H9 (cell line): ENCODE measurements at regions not wholly inside any gene's neighbourhood (a gene's known extent, or its start where the extent isn't known, plus 50 kb on each side); places are given as distances from the start of the nearest gene placed in this dataset.

Source experiments
- DNase-seq: peaks from one replicate; pipeline ENCODE4 v3.0.0-alpha.2; 2017
- H2AFZ ChIP-seq: one replicate; pipeline ENCODE4 v1.6.1; 2013; ENCODE audit warnings: mild to moderate bottlenecking, low read length, control low read depth, moderate library complexity
- H2AK5ac ChIP-seq: 2 replicates; pipeline ENCODE4 v1.6.1; 2013; ENCODE audit warnings: low read length, control low read depth, mixed read lengths; ENCODE audit not compliant: insufficient read length
- H2BK120ac ChIP-seq: one replicate; pipeline ENCODE4 v1.6.1; 2013; ENCODE audit warnings: low read depth, mild to moderate bottlenecking, low read length, control low read depth, inconsistent platforms; ENCODE audit not compliant: poor library complexity, severe bottlenecking
- H2BK12ac ChIP-seq: 2 replicates; pipeline ENCODE4 v1.6.1; 2013; ENCODE audit warnings: low read length, control low read depth, mixed read lengths, low read depth; ENCODE audit not compliant: insufficient read length
- H2BK15ac ChIP-seq: 2 replicates; pipeline ENCODE4 v1.6.1; 2013; ENCODE audit warnings: low read depth, low read length, control low read depth
- H2BK20ac ChIP-seq: one replicate; pipeline ENCODE4 v1.6.1; 2013; ENCODE audit warnings: low read depth, mild to moderate bottlenecking, low read length, control low read depth, inconsistent platforms; ENCODE audit not compliant: poor library complexity, severe bottlenecking
- H2BK5ac ChIP-seq: 2 replicates; pipeline ENCODE4 v1.6.1; 2013; ENCODE audit warnings: low read length, control low read depth, mixed read lengths; ENCODE audit not compliant: insufficient read length
- H3K14ac ChIP-seq: 2 replicates; pipeline ENCODE4 v1.6.1; 2013; ENCODE audit warnings: low read length, control low read depth; ENCODE audit not compliant: insufficient read depth
- H3K18ac ChIP-seq: 2 replicates; pipeline ENCODE4 v1.6.1; 2013; ENCODE audit warnings: low read depth, mild to moderate bottlenecking, mixed read lengths, low read length, control low read depth; ENCODE audit not compliant: insufficient read length
- H3K23ac ChIP-seq: 2 replicates; pipeline ENCODE4 v1.6.1; 2013; ENCODE audit warnings: low read length, control low read depth, mixed read lengths, low read depth; ENCODE audit not compliant: insufficient read length
- H3K23me2 ChIP-seq: 2 replicates; pipeline ENCODE4 v1.6.1; 2013; ENCODE audit warnings: low read depth, mild to moderate bottlenecking, mixed read lengths, low read length, control low read depth; ENCODE audit not compliant: insufficient read length, poor library complexity, severe bottlenecking
- H3K27ac ChIP-seq: 2 replicates; pipeline ENCODE4 v1.5.1; 2013; ENCODE audit warnings: low read length, control low read depth, mixed read lengths, low read depth; ENCODE audit not compliant: insufficient read length
- H3K27me3 ChIP-seq: 2 replicates; pipeline ENCODE4 v1.6.1; 2013; ENCODE audit warnings: low read length, control low read depth, inconsistent platforms; ENCODE audit not compliant: insufficient read depth
- H3K4ac ChIP-seq: 2 replicates; pipeline ENCODE4 v1.6.1; 2013; ENCODE audit warnings: low read depth, mild to moderate bottlenecking, control low read depth, inconsistent platforms, low read length, moderate library complexity
- H3K4me1 ChIP-seq: 2 replicates; pipeline ENCODE4 v1.6.1; 2013; ENCODE audit warnings: low read length, control low read depth, inconsistent platforms; ENCODE audit not compliant: insufficient read depth
- H3K4me2 ChIP-seq: 2 replicates; pipeline ENCODE4 v1.6.1; 2013; ENCODE audit warnings: low read length, control low read depth, mixed read lengths; ENCODE audit not compliant: insufficient read length, insufficient read depth
- H3K56ac ChIP-seq: 2 replicates; pipeline ENCODE4 v1.6.1; 2013; ENCODE audit warnings: low read depth, mild to moderate bottlenecking, mixed read lengths, low read length, control low read depth; ENCODE audit not compliant: insufficient read length
- H3K79me1 ChIP-seq: 2 replicates; pipeline ENCODE4 v1.6.1; 2013; ENCODE audit warnings: low read depth, mild to moderate bottlenecking, moderate library complexity, low read length, control low read depth, inconsistent platforms; ENCODE audit not compliant: insufficient read depth, poor library complexity, severe bottlenecking
- H3K79me2 ChIP-seq: 2 replicates; pipeline ENCODE4 v1.6.1; 2013; ENCODE audit warnings: low read length, control low read depth, inconsistent platforms; ENCODE audit not compliant: insufficient read depth
- H3K9ac ChIP-seq: 2 replicates; pipeline ENCODE4 v1.6.1; 2013; ENCODE audit warnings: low read length, control low read depth, mixed read lengths; ENCODE audit not compliant: insufficient read length; ENCODE audit errors: extremely low read depth
- H3K9me3 ChIP-seq: one replicate; pipeline ENCODE4 v1.6.1; 2013; ENCODE audit warnings: low read depth, low read length, inconsistent platforms; ENCODE audit not compliant: control insufficient read depth
- H3T11ph ChIP-seq: one replicate; pipeline ENCODE4 v1.6.1; 2013; ENCODE audit warnings: mild to moderate bottlenecking, low read length, control low read depth, inconsistent platforms
- H4K20me1 ChIP-seq: one replicate; pipeline ENCODE4 v1.6.1; 2013; ENCODE audit not compliant: control insufficient read depth, insufficient read length, insufficient read depth
- H4K5ac ChIP-seq: 2 replicates; pipeline ENCODE4 v1.6.1; 2013; ENCODE audit warnings: low read depth, mild to moderate bottlenecking, mixed read lengths, low read length, control low read depth; ENCODE audit not compliant: insufficient read length
- H4K8ac ChIP-seq: replicated peaks from 2 replicates; pipeline ENCODE4 v1.6.1; 2013; ENCODE audit warnings: low read length, control low read depth, mixed read lengths, low read depth; ENCODE audit not compliant: insufficient read length
- H4K91ac ChIP-seq: 2 replicates; pipeline ENCODE4 v1.6.1; 2013; ENCODE audit warnings: low read depth, mild to moderate bottlenecking, moderate library complexity, mixed read lengths, low read length, control low read depth; ENCODE audit not compliant: insufficient read length
- H3K27ac Mint-ChIP-seq, 3 experiments: 2 replicates in 2 of 3; 3 replicates in 1 of 3; pipeline ENCODE4 v1.8.0; 2020 to 2021; ENCODE audit warnings: mixed read lengths in 3 of 3, mild to moderate bottlenecking in 1 of 3, moderate library complexity in 1 of 3
- H3K27me3 Mint-ChIP-seq: 2 replicates; pipeline ENCODE4 v1.8.0; 2021; ENCODE audit warnings: low read depth, mild to moderate bottlenecking, moderate library complexity, mixed read lengths
- H3K36me3 Mint-ChIP-seq, 3 experiments: 2 replicates in 2 of 3; 3 replicates in 1 of 3; pipeline ENCODE4 v1.8.0; 2020 to 2021; ENCODE audit warnings: low read depth in 3 of 3, mixed read lengths in 3 of 3; ENCODE audit not compliant: insufficient read depth in 1 of 3
- H3K4me1 Mint-ChIP-seq, 2 experiments: 2 replicates each; pipeline ENCODE4 v1.8.0; 2020; ENCODE audit warnings: mixed read lengths in 2 of 2
- H3K4me3 Mint-ChIP-seq, 2 experiments: 2 replicates in 1 of 2; 3 replicates in 1 of 2; pipeline ENCODE4 v1.8.0; 2020 to 2021; ENCODE audit warnings: mild to moderate bottlenecking in 2 of 2, mixed read lengths in 2 of 2, moderate library complexity in 1 of 2
- H3K9me3 Mint-ChIP-seq, 2 experiments: 2 replicates in 1 of 2; 3 replicates in 1 of 2; pipeline ENCODE4 v1.8.0; 2020; ENCODE audit warnings: mild to moderate bottlenecking in 2 of 2, mixed read lengths in 2 of 2, moderate library complexity in 1 of 2
- WGBS: extraction: QIAGEN DNeasy Blood & Tissue Kit; methylation state at CpG from one replicate; pipeline ENCODE4 v1.1.7; 2013; ENCODE audit warnings: missing lambda C conversion rate, low lambda C conversion rate, mixed read lengths; ENCODE audit not compliant: insufficient read length; ENCODE audit errors: extremely low coverage; 5-methylcytosine and 5-hydroxymethylcytosine counted together
- TF ChIP-seq, protein P1 (sequence below): fragments of 200-600 bp; sonication (generic); conservative IDR thresholded peaks from 3 replicates; pipeline ENCODE4 v1.8.0; 2021; ENCODE audit warnings: antibody characterized with exemption, mild to moderate bottlenecking

GRCh38 chr5:167228134-167228533, 1063.3 kb upstream of the WWC1 start:
- H3K14ac ChIP-seq, result no peak overlapping the region
- no peaks in the 10 kb centered on the region for H3K79me1 ChIP-seq
- H2AFZ ChIP-seq, result no peak overlapping the region
- H3K27me3 ChIP-seq, result no peaks in the 10 kb centered on the region
- peaks cover 4 to 26% (median 8%) of the 10 kb centered on the region in 3 experiments; a peak in 6 of 7 replicates for H3K36me3 Mint-ChIP-seq
- no peak overlapping the region for H3K18ac ChIP-seq
- H3K4me1 ChIP-seq, result no peaks in the 10 kb centered on the region
- no peaks in the 10 kb centered on the region for H3K23me2 ChIP-seq
- H4K20me1 ChIP-seq, result no peaks in the 10 kb centered on the region
- H3K27ac Mint-ChIP-seq, result no peak overlapping the region
- H4K91ac ChIP-seq, result no peak overlapping the region
- no peak overlapping the region for H2BK20ac ChIP-seq
- no peak overlapping the region for H4K8ac ChIP-seq
- H2AK5ac ChIP-seq, result no peak overlapping the region
- no peak overlapping the region for H3K56ac ChIP-seq
- no peak for DNase-seq
- H3K27me3 Mint-ChIP-seq, result peaks cover 2% of the 10 kb centered on the region
- WGBS, result no CpG with 5 or more reads among the region's 3 CpGs
- H2BK12ac ChIP-seq, result no peak overlapping the region
- H4K5ac ChIP-seq, result no peak overlapping the region
- H2BK5ac ChIP-seq, result no peak overlapping the region
- H3K4me3 Mint-ChIP-seq, result no peak overlapping the region
- H3K9me3 Mint-ChIP-seq, result peaks cover 22 to 26% of the 10 kb centered on the region in 2 experiments
- H3K27ac ChIP-seq, result no peak overlapping the region
- H3K9me3 ChIP-seq, result no peaks in the 10 kb centered on the region
- no peaks in the 10 kb centered on the region for H3K79me2 ChIP-seq
- peaks cover 0 to 3% of the 10 kb centered on the region in 2 experiments; a peak in 1 of 4 replicates for H3K4me1 Mint-ChIP-seq
- H2BK15ac ChIP-seq, result no peak overlapping the region
- H3T11ph ChIP-seq, result no peak overlapping the region
- H3K9ac ChIP-seq, result no peak overlapping the region
- no peak overlapping the region for H2BK120ac ChIP-seq
- TF ChIP-seq, protein P1, sequence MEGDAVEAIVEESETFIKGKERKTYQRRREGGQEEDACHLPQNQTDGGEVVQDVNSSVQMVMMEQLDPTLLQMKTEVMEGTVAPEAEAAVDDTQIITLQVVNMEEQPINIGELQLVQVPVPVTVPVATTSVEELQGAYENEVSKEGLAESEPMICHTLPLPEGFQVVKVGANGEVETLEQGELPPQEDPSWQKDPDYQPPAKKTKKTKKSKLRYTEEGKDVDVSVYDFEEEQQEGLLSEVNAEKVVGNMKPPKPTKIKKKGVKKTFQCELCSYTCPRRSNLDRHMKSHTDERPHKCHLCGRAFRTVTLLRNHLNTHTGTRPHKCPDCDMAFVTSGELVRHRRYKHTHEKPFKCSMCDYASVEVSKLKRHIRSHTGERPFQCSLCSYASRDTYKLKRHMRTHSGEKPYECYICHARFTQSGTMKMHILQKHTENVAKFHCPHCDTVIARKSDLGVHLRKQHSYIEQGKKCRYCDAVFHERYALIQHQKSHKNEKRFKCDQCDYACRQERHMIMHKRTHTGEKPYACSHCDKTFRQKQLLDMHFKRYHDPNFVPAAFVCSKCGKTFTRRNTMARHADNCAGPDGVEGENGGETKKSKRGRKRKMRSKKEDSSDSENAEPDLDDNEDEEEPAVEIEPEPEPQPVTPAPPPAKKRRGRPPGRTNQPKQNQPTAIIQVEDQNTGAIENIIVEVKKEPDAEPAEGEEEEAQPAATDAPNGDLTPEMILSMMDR, result no peak
- no peak overlapping the region for H3K23ac ChIP-seq
- H3K4ac ChIP-seq, result no peak overlapping the region
- no peak overlapping the region for H3K4me2 ChIP-seq
